Fibroblast of mammary gland (primary cell): ENCODE measurements at regions not wholly inside any gene's neighbourhood (a gene's known extent, or its start where the extent isn't known, plus 50 kb on each side); places are given as distances from the start of the nearest gene placed in this dataset.

ENCODE experiments used
- DNase-seq: peaks from one replicate; pipeline ENCODE4 v3.0.0-alpha.2; 2010; ENCODE audit warnings: low read depth
- H3K4me3 ChIP-seq: 2 replicates; pipeline ENCODE4 v1.5.1; 2011; ENCODE audit warnings: low read depth, mild to moderate bottlenecking, low read length, moderate library complexity; ENCODE audit not compliant: control insufficient read depth
- CTCF ChIP-seq: conservative IDR thresholded peaks from 2 replicates; pipeline ENCODE4 v1.5.1; 2011; ENCODE audit warnings: low read depth, low read length, inconsistent platforms; ENCODE audit not compliant: control insufficient read depth, insufficient read depth

- DNase-seq: no peak
- TF ChIP-seq CTCF: no peak
- no peak overlapping the region for H3K4me3 ChIP-seq
Observed at GRCh38 chr3:184472723-184473428, 88.7 kb upstream of the EPHB3 start.

- H3K4me3 ChIP-seq: no peak overlapping the region
- TF ChIP-seq CTCF: no peak
- DNase-seq: no peak
Observed at GRCh38 chr3:184474897-184475296, 86.7 kb upstream of the EPHB3 start.

GRCh38 chr3:184477940-184478339 is 83.6 kb upstream of the EPHB3 start:
- no peak overlapping the region for H3K4me3 ChIP-seq
- no peak for DNase-seq
- TF ChIP-seq CTCF: no peak

GRCh38 chr3:184479426-184480126 is 82.0 kb upstream of the EPHB3 start:
- no peak for DNase-seq
- no peak for TF ChIP-seq CTCF
- no peak overlapping the region for H3K4me3 ChIP-seq

- H3K4me3 ChIP-seq: no peak overlapping the region
- no peak for DNase-seq
Observed at GRCh38 chr3:184480831-184481230, 80.8 kb upstream of the EPHB3 start.

GRCh38 chr3:184481984-184482671 is 79.5 kb upstream of the EPHB3 start:
- DNase-seq: no peak
- H3K4me3 ChIP-seq: no peak overlapping the region
- TF ChIP-seq CTCF: no peak

More at GRCh38 chr3:184480831-184481230, 80.8 kb upstream of the EPHB3 start:
- no peak for TF ChIP-seq CTCF
